ENCODE measurements at regions not wholly inside any gene's neighbourhood (a gene's known extent, or its start where the extent isn't known, plus 50 kb on each side); places are given as distances from the start of the nearest gene placed in this dataset.

DNA sequence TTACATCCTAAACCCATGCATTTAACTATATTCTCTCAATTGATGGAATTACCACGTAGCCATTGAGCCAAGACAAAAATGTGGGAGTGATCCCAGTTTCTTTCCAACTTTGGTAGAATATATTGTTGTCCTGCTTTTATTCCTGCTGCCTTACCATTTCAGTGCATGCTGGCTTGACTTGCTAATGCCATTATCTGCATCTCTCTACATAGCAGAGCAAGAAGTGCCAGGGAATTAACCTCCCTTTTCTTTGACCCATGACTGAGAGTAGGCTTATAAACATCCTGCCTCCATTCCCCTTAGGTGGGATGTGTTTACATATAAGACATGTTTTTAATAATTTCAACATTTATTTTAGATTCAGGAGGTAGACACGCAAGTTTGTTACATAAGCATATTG, 1153.4 kb downstream of the IGSF11 start:
- no peak overlapping the region for H3K4me3 ChIP-seq
- H3K9ac ChIP-seq (ENCODE audit: insufficient read depth in 1 of 2, low read length in 2 of 2) = no peak overlapping the region
- H3K4me1 ChIP-seq (ENCODE audit: control insufficient read depth in 5 of 5, insufficient read depth in 5 of 5, low read length in 5 of 5) = no peaks in the 10 kb centered on the region
- DNase-seq = no peak
- TF ChIP-seq, protein P1, sequence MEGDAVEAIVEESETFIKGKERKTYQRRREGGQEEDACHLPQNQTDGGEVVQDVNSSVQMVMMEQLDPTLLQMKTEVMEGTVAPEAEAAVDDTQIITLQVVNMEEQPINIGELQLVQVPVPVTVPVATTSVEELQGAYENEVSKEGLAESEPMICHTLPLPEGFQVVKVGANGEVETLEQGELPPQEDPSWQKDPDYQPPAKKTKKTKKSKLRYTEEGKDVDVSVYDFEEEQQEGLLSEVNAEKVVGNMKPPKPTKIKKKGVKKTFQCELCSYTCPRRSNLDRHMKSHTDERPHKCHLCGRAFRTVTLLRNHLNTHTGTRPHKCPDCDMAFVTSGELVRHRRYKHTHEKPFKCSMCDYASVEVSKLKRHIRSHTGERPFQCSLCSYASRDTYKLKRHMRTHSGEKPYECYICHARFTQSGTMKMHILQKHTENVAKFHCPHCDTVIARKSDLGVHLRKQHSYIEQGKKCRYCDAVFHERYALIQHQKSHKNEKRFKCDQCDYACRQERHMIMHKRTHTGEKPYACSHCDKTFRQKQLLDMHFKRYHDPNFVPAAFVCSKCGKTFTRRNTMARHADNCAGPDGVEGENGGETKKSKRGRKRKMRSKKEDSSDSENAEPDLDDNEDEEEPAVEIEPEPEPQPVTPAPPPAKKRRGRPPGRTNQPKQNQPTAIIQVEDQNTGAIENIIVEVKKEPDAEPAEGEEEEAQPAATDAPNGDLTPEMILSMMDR (IDR thresholded peaks at IDR 0.05; ENCODE audit: control extremely low read depth, extremely low read depth) = no peak
- no peak overlapping the region for H3K27ac ChIP-seq (ENCODE audit: low read depth in 1 of 2, low read length in 1 of 2)
- H3K27me3 ChIP-seq (ENCODE audit: control insufficient read depth in 3 of 3, insufficient read depth in 3 of 3, low read length in 2 of 3) = peaks cover 0 to 3% (median 0%) of the 10 kb centered on the region in 3 donors
- no peaks in the 10 kb centered on the region for H3K9me3 ChIP-seq (ENCODE audit: control insufficient read depth in 4 of 4, insufficient read depth in 3 of 4, low read length in 3 of 4)
- 69 to 73% methylated on average over 2 of the region's 2 CpGs for WGBS, 2 donors
- ATAC-seq (ENCODE audit: insufficient read depth, low FRiP score) = no peak
- no peaks in the 10 kb centered on the region for H3K36me3 ChIP-seq (ENCODE audit: control insufficient read depth in 4 of 4, insufficient read depth in 4 of 4, low read length in 4 of 4)

DNA sequence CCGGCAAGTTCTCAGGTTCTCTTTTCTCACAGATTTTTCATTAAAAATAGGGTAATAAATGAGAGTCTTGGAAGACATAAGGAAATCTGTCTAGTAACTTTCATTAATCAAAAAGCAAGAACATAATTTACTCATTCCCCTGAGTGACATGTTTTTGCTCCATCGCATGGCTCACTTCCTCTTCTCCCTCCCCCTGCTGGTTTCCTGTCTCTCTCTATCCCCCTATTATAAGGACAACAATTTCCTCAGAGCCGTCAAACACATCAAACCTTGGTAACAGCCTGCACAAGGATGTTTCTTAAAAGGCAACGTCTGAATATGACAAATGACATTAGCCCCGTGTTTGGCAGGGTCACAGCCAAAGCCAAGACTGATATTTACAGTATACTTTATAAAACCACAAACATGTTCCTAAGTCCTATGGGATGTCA, 1149.6 kb downstream of the IGSF11 start:
- no peak for ATAC-seq (ENCODE audit: insufficient read depth, low FRiP score)
- H3K27me3 ChIP-seq (ENCODE audit: control insufficient read depth in 3 of 3, insufficient read depth in 3 of 3, low read length in 2 of 3) = peaks cover 0 to 3% (median 0%) of the 10 kb centered on the region in 3 donors
- WGBS, 2 donors = 5 to 20% methylated on average over 5 of the region's 5 CpGs

DNA sequence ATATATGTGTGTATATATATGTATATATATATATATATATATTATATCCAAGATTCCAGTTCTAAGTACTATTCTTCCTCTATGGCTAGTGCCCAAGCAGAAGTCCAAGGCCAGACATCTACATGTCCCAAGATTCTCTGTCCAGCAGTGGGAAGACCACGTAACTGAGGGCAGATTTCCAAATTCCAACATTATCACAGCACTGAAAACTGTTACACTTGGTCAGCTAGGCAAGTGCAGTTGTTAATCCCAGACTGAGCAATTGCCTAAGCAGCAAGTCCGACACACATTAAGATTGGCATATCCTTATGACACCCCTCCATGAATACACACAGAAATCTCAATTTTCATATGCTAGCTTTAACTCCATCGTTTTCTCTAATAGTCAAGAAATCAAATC, 1148.5 kb downstream of the IGSF11 start:
- no peak overlapping the region for H3K4me3 ChIP-seq
- 83 to 89% methylated on average over 3 of the region's 3 CpGs for WGBS, 2 donors

More for the DNA sequence above, 1149.6 kb downstream of the IGSF11 start:
- H3K9ac ChIP-seq (ENCODE audit: insufficient read depth in 1 of 2, low read length in 2 of 2) = no peak overlapping the region
- no peaks in the 10 kb centered on the region for H3K4me1 ChIP-seq (ENCODE audit: control insufficient read depth in 5 of 5, insufficient read depth in 5 of 5, low read length in 5 of 5)
- H3K36me3 ChIP-seq (ENCODE audit: control insufficient read depth in 4 of 4, insufficient read depth in 4 of 4, low read length in 4 of 4) = no peaks in the 10 kb centered on the region
- TF ChIP-seq, protein P1 (IDR thresholded peaks at IDR 0.05; ENCODE audit: control extremely low read depth, extremely low read depth) = no peak
- DNase-seq = no peak
- no peak overlapping the region for H3K4me3 ChIP-seq
- no peak overlapping the region for H3K27ac ChIP-seq (ENCODE audit: low read depth in 1 of 2, low read length in 1 of 2)
- no peaks in the 10 kb centered on the region for H3K9me3 ChIP-seq (ENCODE audit: control insufficient read depth in 4 of 4, insufficient read depth in 3 of 4, low read length in 3 of 4)

More for the DNA sequence above, 1148.5 kb downstream of the IGSF11 start:
- Histone ChIP-seq H3K9ac (ENCODE audit: insufficient read depth in 1 of 2, low read length in 2 of 2) (no peak overlapping the region), H3K36me3 (ENCODE audit: control insufficient read depth in 4 of 4, insufficient read depth in 4 of 4, low read length in 4 of 4) (no peaks in the 10 kb centered on the region), H3K9me3 (ENCODE audit: control insufficient read depth in 4 of 4, insufficient read depth in 3 of 4, low read length in 3 of 4) (no peaks in the 10 kb centered on the region), H3K27me3 (ENCODE audit: control insufficient read depth in 3 of 3, insufficient read depth in 3 of 3, low read length in 2 of 3) (peaks cover 0 to 3% (median 0%) of the 10 kb centered on the region in 3 donors), H3K27ac (ENCODE audit: low read depth in 1 of 2, low read length in 1 of 2) (no peak overlapping the region), H3K4me1 (ENCODE audit: control insufficient read depth in 5 of 5, insufficient read depth in 5 of 5, low read length in 5 of 5) (no peaks in the 10 kb centered on the region)
- no peak for DNase-seq
- TF ChIP-seq, protein P1 (IDR thresholded peaks at IDR 0.05; ENCODE audit: control extremely low read depth, extremely low read depth) = no peak
- ATAC-seq (ENCODE audit: insufficient read depth, low FRiP score) = no peak
